GM12875 (cell line): ENCODE measurements at regions not wholly inside any gene's neighbourhood (a gene's known extent, or its start where the extent isn't known, plus 50 kb on each side); places are given as distances from the start of the nearest gene placed in this dataset.

Experiments used
- H3K4me3 ChIP-seq: one replicate; pipeline ENCODE4 v1.5.1; 2011; ENCODE audit warnings: low read depth, low read length, control low read depth
- TF ChIP-seq, protein P1 (sequence below): IDR thresholded peaks from 2 replicates; pipeline ENCODE4 v1.5.1; 2011; ENCODE audit warnings: low read depth, mild to moderate bottlenecking, control low read depth, inconsistent platforms, low read length, moderate library complexity, borderline replicate concordance; ENCODE audit not compliant: insufficient read depth

DNA sequence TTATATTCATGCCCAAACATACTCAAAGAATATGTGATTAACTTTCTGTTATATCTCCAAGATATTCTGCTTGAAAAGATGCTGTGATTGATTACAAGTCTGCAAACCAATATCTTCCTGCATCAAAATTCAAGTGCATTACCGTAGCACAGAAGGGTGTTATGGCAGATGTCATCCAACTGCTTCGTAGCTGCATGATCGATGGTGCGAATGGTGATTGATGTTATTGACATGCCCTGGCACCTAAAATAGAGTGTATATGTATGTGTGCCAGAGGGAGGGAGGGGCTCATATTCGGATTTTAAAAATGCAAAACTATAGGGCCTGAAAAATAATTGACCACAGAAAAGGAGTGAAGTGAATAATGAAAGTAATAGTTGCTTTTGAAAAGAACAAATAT lies 882.1 kb upstream of the NUDT12 start:
- H3K4me3 ChIP-seq, result no peak overlapping the region
- TF ChIP-seq, protein P1, sequence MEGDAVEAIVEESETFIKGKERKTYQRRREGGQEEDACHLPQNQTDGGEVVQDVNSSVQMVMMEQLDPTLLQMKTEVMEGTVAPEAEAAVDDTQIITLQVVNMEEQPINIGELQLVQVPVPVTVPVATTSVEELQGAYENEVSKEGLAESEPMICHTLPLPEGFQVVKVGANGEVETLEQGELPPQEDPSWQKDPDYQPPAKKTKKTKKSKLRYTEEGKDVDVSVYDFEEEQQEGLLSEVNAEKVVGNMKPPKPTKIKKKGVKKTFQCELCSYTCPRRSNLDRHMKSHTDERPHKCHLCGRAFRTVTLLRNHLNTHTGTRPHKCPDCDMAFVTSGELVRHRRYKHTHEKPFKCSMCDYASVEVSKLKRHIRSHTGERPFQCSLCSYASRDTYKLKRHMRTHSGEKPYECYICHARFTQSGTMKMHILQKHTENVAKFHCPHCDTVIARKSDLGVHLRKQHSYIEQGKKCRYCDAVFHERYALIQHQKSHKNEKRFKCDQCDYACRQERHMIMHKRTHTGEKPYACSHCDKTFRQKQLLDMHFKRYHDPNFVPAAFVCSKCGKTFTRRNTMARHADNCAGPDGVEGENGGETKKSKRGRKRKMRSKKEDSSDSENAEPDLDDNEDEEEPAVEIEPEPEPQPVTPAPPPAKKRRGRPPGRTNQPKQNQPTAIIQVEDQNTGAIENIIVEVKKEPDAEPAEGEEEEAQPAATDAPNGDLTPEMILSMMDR, result no peak

DNA sequence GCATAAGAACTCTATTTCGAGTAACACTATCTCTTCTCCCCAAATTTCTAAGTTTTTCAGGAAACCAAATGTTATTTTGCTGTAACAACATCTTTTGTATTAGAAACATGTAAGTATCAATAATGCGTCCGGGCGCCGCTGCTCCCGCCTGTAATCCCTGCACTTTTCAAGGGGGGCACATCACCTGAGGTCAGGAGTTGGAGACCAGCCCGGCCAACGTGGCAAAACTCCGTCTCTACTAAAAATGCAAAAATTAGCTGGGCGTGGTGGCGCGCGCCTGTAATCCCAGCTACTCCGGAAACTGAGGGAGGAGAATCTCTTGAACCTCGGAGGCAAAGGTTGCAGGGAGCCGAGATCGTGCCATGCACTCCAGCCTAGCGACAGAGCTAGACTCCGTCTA lies 881.1 kb upstream of the NUDT12 start:
- TF ChIP-seq, protein P1, result no peak
- no peak overlapping the region for H3K4me3 ChIP-seq

DNA sequence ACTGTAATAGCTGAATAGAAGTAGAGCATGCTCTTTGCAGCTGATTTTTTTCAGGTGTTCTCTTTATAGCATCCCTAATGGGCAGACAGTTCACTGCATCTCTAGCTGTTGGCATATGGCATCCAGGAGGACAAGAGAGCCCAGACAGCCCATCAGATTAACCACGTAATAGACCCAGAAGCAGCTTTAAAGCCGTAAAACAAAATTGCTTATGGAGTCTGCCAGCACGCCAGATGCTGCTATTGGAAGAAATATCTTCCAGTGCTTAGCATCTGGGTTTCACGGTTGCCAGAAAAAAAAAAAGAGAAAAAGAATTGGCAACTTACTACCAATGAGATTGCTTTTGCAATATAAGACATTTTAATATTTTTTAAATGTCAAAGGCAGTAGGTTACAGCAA lies 869.4 kb upstream of the NUDT12 start:
- H3K4me3 ChIP-seq, result no peak overlapping the region
- TF ChIP-seq, protein P1, result no peak

DNA sequence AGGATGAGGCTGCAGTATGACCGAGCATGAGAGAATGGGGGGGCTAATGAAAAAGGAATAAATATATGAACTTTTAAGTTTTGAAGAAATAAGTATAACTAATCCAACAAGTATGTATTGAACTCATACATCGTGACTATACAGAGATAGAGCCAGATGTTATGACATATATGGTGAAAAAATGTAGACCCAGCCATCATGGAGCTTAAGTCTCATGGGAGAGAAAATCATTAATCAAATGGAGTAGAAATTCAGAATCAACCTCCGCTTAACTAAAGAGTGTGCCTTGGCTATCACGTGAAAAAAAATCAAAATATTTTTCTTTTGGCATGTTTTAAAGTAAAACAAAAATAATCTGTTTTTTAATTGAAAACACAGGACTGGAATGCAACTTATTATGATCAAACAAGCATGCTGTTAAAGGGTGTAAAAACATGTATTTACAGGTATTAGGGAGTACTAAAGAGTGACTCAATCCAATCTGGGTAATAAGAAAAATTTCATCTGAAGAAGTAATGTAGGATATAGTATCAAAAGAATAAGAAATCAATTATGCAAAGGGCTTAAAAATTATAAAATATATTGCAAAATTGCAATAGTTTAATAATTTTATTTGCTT lies 868.5 kb upstream of the NUDT12 start:
- no peak overlapping the region for H3K4me3 ChIP-seq
- TF ChIP-seq, protein P1, result no peak

DNA sequence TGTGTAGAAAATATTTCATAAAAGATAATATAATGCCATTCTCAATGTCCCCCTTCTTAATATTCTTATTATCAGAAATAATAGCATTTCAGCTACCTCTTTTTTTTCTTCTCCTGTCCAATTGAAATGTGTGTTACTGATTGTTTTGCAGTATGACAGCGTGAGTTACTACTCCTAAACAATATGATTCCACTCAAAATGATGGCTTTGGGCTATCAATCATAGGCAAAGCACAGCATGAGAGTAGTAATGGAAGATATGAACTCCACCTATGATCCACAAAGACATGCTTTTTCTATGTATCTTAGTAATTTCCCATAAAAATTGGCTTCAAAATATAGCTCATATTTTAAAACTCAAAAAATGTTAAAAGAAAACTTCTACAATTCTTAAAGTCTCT lies 867.3 kb upstream of the NUDT12 start:
- TF ChIP-seq, protein P1, result no peak
- H3K4me3 ChIP-seq, result no peak overlapping the region

DNA sequence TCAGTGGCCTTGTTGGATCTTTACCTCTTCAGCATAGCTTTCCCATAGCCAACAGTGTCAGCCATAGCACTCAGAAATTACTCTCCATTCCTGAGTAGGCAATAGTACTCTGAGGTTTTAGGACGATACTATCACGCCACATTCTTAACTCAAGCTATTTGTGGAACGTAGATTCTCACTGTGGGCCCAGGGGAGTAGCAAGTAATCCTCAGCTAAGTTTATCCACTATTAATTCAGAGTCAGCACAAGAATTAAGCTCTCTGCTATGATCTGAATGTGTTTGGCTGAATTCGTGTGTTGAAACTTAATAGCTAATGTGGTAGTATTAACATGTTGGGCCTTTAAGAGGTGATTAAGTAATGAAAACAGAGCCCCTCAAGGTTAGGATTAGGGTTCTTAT lies 858.8 kb upstream of the NUDT12 start:
- TF ChIP-seq, protein P1, result no peak
- no peak overlapping the region for H3K4me3 ChIP-seq

DNA sequence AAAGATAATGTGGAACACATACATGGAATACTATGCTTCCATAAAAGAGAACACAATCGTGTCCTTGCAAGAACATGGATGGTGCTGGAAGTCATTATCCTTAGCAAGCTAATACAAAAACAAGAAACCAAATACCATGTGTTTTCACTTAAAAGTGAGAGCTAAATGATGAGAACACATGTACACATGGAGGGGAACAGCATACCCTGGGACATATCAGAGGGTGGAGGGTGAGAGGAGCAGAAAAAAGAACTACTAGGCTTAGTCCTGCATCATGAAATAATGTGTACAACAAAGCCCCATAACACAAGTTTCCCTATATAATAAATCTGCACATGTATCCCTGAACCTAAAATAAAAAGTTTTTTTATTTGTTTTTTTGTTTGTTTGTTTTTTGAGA lies 855.5 kb upstream of the NUDT12 start:
- no peak overlapping the region for H3K4me3 ChIP-seq
- TF ChIP-seq, protein P1, result no peak
